Progenitor cell of endocrine pancreas (in vitro differentiated cells): ENCODE measurements at regions not wholly inside any gene's neighbourhood (a gene's known extent, or its start where the extent isn't known, plus 50 kb on each side); places are given as distances from the start of the nearest gene placed in this dataset.

Experiments
- DNase-seq: peaks from one replicate; pipeline ENCODE4 v3.0.0; 2021; ENCODE audit warnings: low spot score; ENCODE audit not compliant: unreplicated experiment
- H3K27ac Mint-ChIP-seq: 2 replicates; pipeline ENCODE4 v1.8.0; 2021; ENCODE audit warnings: mild to moderate bottlenecking, moderate library complexity, mixed read lengths
- H3K27me3 Mint-ChIP-seq: 2 replicates; pipeline ENCODE4 v1.8.0; 2021; ENCODE audit warnings: mixed read lengths
- H3K36me3 Mint-ChIP-seq: 2 replicates; pipeline ENCODE4 v1.8.0; 2022; ENCODE audit warnings: mixed read lengths; ENCODE audit not compliant: insufficient read depth
- H3K4me1 Mint-ChIP-seq: 2 replicates; pipeline ENCODE4 v1.8.0; 2021; ENCODE audit warnings: low read depth, mixed read lengths
- H3K4me3 Mint-ChIP-seq: 2 replicates; pipeline ENCODE4 v1.8.0; 2021; ENCODE audit warnings: low read depth, mild to moderate bottlenecking, moderate library complexity, mixed read lengths
- H3K9me3 Mint-ChIP-seq: 2 replicates; pipeline ENCODE4 v1.8.0; 2021; ENCODE audit warnings: low read depth, mixed read lengths
- CTCF ChIP-seq: fragments of 200-600 bp; sonication (generic); IDR thresholded peaks from one replicate; pipeline ENCODE4 v1.5.0; 2021; ENCODE audit warnings: antibody characterized with exemption, mild to moderate bottlenecking; ENCODE audit not compliant: unreplicated experiment

- no peak overlapping the region for H3K4me3 Mint-ChIP-seq
- H3K27ac Mint-ChIP-seq, result no peak overlapping the region
These were observed 766.7 kb downstream of the GBE1 start for GRCh38 chr3:80994767-80995166.

GRCh38 chr3:80994085-80994665, 767.3 kb downstream of the GBE1 start:
- no peak for TF ChIP-seq CTCF
- H3K4me3 Mint-ChIP-seq, result no peak overlapping the region
- no peaks in the 10 kb centered on the region for H3K36me3 Mint-ChIP-seq
- peaks cover 10% of the 10 kb centered on the region for H3K4me1 Mint-ChIP-seq
- no peak overlapping the region for H3K27ac Mint-ChIP-seq
- H3K9me3 Mint-ChIP-seq, result peaks cover 9% of the 10 kb centered on the region
- H3K27me3 Mint-ChIP-seq, result no peaks in the 10 kb centered on the region
- no peak for DNase-seq

More at GRCh38 chr3:80994767-80995166, 766.7 kb downstream of the GBE1 start:
- H3K4me1 Mint-ChIP-seq, result peaks cover 10% of the 10 kb centered on the region
- no peaks in the 10 kb centered on the region for H3K36me3 Mint-ChIP-seq
- H3K9me3 Mint-ChIP-seq, result peaks cover 9% of the 10 kb centered on the region
- no peaks in the 10 kb centered on the region for H3K27me3 Mint-ChIP-seq
- TF ChIP-seq CTCF, result no peak
- DNase-seq, result no peak

GRCh38 chr3:80993241-80993945, 768.1 kb downstream of the GBE1 start:
- Mint-ChIP-seq H3K4me1 (peaks cover 10% of the 10 kb centered on the region), H3K27ac (no peak overlapping the region), H3K27me3 (no peaks in the 10 kb centered on the region), H3K4me3 (no peak overlapping the region), H3K36me3 (no peaks in the 10 kb centered on the region), H3K9me3 (peaks cover 9% of the 10 kb centered on the region)
- DNase-seq, result no peak
- TF ChIP-seq CTCF, result no peak

- no peak overlapping the region for H3K27ac Mint-ChIP-seq
- no peak for TF ChIP-seq CTCF
- no peak for DNase-seq
- peaks cover 17% of the 10 kb centered on the region for H3K9me3 Mint-ChIP-seq
- no peaks in the 10 kb centered on the region for H3K27me3 Mint-ChIP-seq
- H3K4me1 Mint-ChIP-seq, result no peaks in the 10 kb centered on the region
- no peak overlapping the region for H3K4me3 Mint-ChIP-seq
- no peaks in the 10 kb centered on the region for H3K36me3 Mint-ChIP-seq
These were observed 777.7 kb downstream of the GBE1 start for GRCh38 chr3:80983753-80984152.

- DNase-seq, result no peak
- no peak for TF ChIP-seq CTCF
- H3K4me1 Mint-ChIP-seq, result no peaks in the 10 kb centered on the region
- H3K27me3 Mint-ChIP-seq, result no peaks in the 10 kb centered on the region
- no peak overlapping the region for H3K4me3 Mint-ChIP-seq
- H3K27ac Mint-ChIP-seq, result no peak overlapping the region
- H3K9me3 Mint-ChIP-seq, result peaks cover 7% of the 10 kb centered on the region
- H3K36me3 Mint-ChIP-seq, result no peaks in the 10 kb centered on the region
These were observed 783.1 kb downstream of the GBE1 start for GRCh38 chr3:80978216-80978969.
